ENCODE measurements at regions not wholly inside any gene's neighbourhood (a gene's known extent, or its start where the extent isn't known, plus 50 kb on each side); places are given as distances from the start of the nearest gene placed in this dataset.

DNA sequence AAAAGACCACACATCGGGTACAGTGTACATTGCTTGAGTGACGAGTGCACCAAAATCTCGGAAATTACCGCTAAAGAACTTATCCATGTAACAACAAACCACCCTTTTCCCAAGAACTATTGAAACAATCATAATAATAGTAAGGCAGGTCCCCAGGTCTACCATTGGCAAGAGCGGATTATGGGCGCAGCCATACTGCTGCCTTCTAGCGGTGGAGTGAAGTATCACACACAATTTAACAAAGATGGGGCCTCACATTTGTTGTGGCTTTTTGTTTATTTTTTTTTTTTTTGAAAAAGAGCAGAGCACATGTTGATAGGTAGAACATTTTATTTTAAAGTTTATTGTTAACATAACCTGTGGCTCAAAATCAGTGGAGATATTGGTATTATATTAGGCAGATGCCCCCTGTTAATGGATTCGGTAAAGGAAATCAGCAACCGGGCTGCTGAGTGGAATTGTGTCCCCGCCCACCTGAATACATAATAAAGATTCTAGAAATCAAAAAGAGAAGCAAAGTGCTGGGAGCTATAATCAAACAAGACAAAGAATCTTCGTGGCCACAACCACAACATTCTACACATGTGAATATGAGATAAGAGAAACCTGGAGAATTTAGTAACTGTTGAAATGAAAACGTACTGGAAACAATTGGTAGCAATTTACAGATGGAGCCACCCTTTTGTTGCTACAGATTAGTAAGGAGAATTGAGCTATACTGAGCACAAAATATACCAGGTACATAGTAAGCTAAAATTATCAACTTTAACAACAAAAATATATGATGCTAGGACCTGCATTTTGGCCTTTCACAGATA is 94.2 kb upstream of the EXOC2 start (continued):
- TF ChIP-seq SUPT20H (IDR thresholded peaks at IDR 0.05; ENCODE audit: borderline replicate concordance, control insufficient read depth, low read depth, low read length) (no peak), EED (IDR thresholded peaks at IDR 0.05; ENCODE audit: low read depth) (no peak), CEBPB (IDR thresholded peaks at IDR 0.05; ENCODE audit: borderline replicate concordance in 1 of 2, low read depth in 2 of 2, low read length in 2 of 2) (no peak), ETV6 (conservative IDR thresholded peaks at IDR 0.05 in 1 of 2, IDR thresholded peaks at IDR 0.05 in 1 of 2; ENCODE audit: borderline replicate concordance in 1 of 2, low read depth in 1 of 2) (no peak), ZZZ3 (IDR thresholded peaks at IDR 0.05; ENCODE audit: control insufficient read depth, insufficient read length, low read depth) (no peak), RAD51 (IDR thresholded peaks at IDR 0.05) (no peak), STAT1 (conservative IDR thresholded peaks at IDR 0.05) (no peak), EZH2 (IDR thresholded peaks at IDR 0.05; ENCODE audit: borderline replicate concordance, control insufficient read depth, low read depth, low read length) (no peak), RCOR1 (conservative IDR thresholded peaks at IDR 0.05; ENCODE audit: low read depth, low read length) (no peak), RAD21 (IDR thresholded peaks at IDR 0.05; ENCODE audit: insufficient read depth, low read depth, low read length) (peak; percentile 68), MXI1 (IDR thresholded peaks at IDR 0.05; ENCODE audit: low read depth, low read length) (no peak), BMI1 (IDR thresholded peaks at IDR 0.05; ENCODE audit: borderline replicate concordance) (no peak), ZNF207 (IDR thresholded peaks at IDR 0.05; ENCODE audit: borderline replicate concordance) (no peak)
- TF ChIP-seq, protein P1, sequence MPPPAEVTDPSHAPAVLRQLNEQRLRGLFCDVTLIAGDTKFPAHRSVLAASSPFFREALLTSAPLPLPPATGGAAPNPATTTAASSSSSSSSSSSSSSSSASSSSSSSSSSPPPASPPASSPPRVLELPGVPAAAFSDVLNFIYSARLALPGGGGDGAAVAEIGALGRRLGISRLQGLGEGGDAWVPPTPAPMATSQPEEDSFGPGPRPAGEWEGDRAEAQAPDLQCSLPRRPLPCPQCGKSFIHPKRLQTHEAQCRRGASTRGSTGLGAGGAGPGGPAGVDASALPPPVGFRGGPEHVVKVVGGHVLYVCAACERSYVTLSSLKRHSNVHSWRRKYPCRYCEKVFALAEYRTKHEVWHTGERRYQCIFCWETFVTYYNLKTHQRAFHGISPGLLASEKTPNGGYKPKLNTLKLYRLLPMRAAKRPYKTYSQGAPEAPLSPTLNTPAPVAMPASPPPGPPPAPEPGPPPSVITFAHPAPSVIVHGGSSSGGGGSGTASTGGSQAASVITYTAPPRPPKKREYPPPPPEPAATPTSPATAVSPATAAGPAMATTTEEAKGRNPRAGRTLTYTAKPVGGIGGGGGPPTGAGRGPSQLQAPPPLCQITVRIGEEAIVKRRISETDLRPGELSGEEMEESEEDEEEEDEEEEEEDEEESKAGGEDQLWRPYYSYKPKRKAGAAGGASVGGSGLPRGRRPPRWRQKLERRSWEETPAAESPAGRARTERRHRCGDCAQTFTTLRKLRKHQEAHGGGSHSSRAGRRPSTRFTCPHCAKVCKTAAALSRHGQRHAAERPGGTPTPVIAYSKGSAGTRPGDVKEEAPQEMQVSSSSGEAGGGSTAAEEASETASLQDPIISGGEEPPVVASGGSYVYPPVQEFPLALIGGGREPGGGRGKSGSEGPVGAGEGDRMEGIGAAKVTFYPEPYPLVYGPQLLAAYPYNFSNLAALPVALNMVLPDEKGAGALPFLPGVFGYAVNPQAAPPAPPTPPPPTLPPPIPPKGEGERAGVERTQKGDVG (CRISPR knock-in tag; IDR thresholded peaks at IDR 0.05): no peak

Measured in GM12878 (cell line).